Heart left ventricle (tissue), 13 donors: ENCODE measurements at regions not wholly inside any gene's neighbourhood (a gene's known extent, or its start where the extent isn't known, plus 50 kb on each side); places are given as distances from the start of the nearest gene placed in this dataset.
A peak's percentile ranks its signal among the peaks of the same experiment; 100 is the strongest.

Experiments
- POLR2A ChIP-seq, 2 donors: fragments of 450-650 bp; IDR thresholded peaks; one replicate each; pipeline ENCODE4 v1.6.1; 2017; ENCODE audit warnings: antibody characterized with exemption in 2 of 2, mild to moderate bottlenecking in 2 of 2, moderate library complexity in 2 of 2
- TF ChIP-seq, protein P1 (sequence below), 12 donors: fragments of 200-600 bp; sonication (generic) in 4 of 12; IDR thresholded peaks; one replicate each; pipeline versions ENCODE4 v1.5.0 to v1.8.0; 2018 to 2022; ENCODE audit warnings: antibody characterized with exemption in 12 of 12, mild to moderate bottlenecking in 5 of 12
- donor health status: ischemic (EF 13 %, LVEDD 7.1; RV severe dilation, severe dysfunction).
- donor health status: DM: no; HTN: yes; CAD: no.
- donor health status: DM: no; HTN: no; CAD: no.
- donor health status: ischemic (EF 25% LVEDD 6.9; RV normal size, moderate dysfunction).
- donor health status: ischemic (EF 25% LVEDD 5.7; RV mildly dilated, moderate dysfunction).
- donor health status: ischemic (EF 35%, LVEDD 5.7; RV mildly dilated, moderate dysfunction).
- donor health status: nonischemic (EF 11% LVEDD 7.7; RV severe dilation, severe dysfunction).
- donor health status: DM: yes; HTN: yes; CAD: no.
- donor health status: PGD.
- donor health status: ischemic (EF 29% LVEDD 5.4; RV normal size, mild dysfunction).
- donor health status: nonischemic (EF 23%, LVEDD 6.1; RV moderate dilation, normal function).

GRCh38 chr5:63564789-63565188, 397.5 kb downstream of the HTR1A start:
- TF ChIP-seq, protein P1, sequence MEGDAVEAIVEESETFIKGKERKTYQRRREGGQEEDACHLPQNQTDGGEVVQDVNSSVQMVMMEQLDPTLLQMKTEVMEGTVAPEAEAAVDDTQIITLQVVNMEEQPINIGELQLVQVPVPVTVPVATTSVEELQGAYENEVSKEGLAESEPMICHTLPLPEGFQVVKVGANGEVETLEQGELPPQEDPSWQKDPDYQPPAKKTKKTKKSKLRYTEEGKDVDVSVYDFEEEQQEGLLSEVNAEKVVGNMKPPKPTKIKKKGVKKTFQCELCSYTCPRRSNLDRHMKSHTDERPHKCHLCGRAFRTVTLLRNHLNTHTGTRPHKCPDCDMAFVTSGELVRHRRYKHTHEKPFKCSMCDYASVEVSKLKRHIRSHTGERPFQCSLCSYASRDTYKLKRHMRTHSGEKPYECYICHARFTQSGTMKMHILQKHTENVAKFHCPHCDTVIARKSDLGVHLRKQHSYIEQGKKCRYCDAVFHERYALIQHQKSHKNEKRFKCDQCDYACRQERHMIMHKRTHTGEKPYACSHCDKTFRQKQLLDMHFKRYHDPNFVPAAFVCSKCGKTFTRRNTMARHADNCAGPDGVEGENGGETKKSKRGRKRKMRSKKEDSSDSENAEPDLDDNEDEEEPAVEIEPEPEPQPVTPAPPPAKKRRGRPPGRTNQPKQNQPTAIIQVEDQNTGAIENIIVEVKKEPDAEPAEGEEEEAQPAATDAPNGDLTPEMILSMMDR (IDR thresholded peaks at IDR 0.05), result peak in 1 of 12 donors; percentile 11
- no peak for TF ChIP-seq POLR2A (IDR thresholded peaks at IDR 0.05)
